ENCODE measurements at regions not wholly inside any gene's neighbourhood (a gene's known extent, or its start where the extent isn't known, plus 50 kb on each side); places are given as distances from the start of the nearest gene placed in this dataset.

DNA sequence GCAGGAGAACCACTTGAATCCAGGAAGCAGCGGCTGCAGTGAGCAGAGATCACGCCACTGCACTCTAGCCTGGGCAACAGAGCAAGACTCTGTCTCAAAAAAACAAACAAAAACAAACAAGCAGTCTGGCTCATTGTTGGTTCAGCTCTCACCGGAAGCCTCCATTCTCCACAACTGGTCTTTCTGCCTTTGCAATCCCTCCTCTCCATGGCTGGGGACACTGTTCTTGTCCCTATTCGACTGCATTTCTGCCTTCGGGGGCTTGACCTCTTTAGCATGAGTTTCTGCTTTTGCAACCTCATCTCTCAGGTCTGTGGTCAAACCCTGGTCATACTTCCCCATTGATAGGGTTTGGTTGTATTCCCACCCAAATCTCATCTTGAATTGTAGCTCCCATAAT is 216.3 kb upstream of the NR5A2 start:
- Histone ChIP-seq H3K4me3 (no peak overlapping the region), H3K4me1 (no peaks in the 10 kb centered on the region), H3K27ac (no peak overlapping the region), H3K9ac (ENCODE audit: low read depth in 2 of 2, low read length in 2 of 2) (no peak overlapping the region), H3K9me3 (no peaks in the 10 kb centered on the region), H3K36me3 (no peaks in the 10 kb centered on the region), H3K27me3 (no peaks in the 10 kb centered on the region)
- intact Hi-C loops (cut with DNase I): no loop called here
- DNase-seq: no peak
- TF ChIP-seq, protein P1, sequence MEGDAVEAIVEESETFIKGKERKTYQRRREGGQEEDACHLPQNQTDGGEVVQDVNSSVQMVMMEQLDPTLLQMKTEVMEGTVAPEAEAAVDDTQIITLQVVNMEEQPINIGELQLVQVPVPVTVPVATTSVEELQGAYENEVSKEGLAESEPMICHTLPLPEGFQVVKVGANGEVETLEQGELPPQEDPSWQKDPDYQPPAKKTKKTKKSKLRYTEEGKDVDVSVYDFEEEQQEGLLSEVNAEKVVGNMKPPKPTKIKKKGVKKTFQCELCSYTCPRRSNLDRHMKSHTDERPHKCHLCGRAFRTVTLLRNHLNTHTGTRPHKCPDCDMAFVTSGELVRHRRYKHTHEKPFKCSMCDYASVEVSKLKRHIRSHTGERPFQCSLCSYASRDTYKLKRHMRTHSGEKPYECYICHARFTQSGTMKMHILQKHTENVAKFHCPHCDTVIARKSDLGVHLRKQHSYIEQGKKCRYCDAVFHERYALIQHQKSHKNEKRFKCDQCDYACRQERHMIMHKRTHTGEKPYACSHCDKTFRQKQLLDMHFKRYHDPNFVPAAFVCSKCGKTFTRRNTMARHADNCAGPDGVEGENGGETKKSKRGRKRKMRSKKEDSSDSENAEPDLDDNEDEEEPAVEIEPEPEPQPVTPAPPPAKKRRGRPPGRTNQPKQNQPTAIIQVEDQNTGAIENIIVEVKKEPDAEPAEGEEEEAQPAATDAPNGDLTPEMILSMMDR (IDR thresholded peaks at IDR 0.05): no peak

GRCh38 chr1:199813198-199813597 is 214.3 kb upstream of the NR5A2 start:
- intact Hi-C loops (cut with DNase I): no loop called here
- TF ChIP-seq, protein P1 (IDR thresholded peaks at IDR 0.05): no peak
- no peak overlapping the region for H3K4me3 ChIP-seq

GRCh38 chr1:199815947-199816346 is 211.6 kb upstream of the NR5A2 start:
- no peaks in the 10 kb centered on the region for H3K9me3 ChIP-seq
- H3K9ac ChIP-seq (ENCODE audit: low read depth in 2 of 2, low read length in 2 of 2): no peak overlapping the region
- no peak overlapping the region for H3K27ac ChIP-seq
- no peaks in the 10 kb centered on the region for H3K36me3 ChIP-seq
- no peak for DNase-seq
- H3K4me1 ChIP-seq: no peaks in the 10 kb centered on the region
- TF ChIP-seq, protein P1 (IDR thresholded peaks at IDR 0.05): no peak
- H3K4me3 ChIP-seq: no peak overlapping the region
- intact Hi-C loops (cut with DNase I): no loop called here
- H3K27me3 ChIP-seq: no peaks in the 10 kb centered on the region

More at GRCh38 chr1:199813198-199813597, 214.3 kb upstream of the NR5A2 start:
- no peak for DNase-seq
- Histone ChIP-seq H3K36me3 (no peaks in the 10 kb centered on the region), H3K4me1 (no peaks in the 10 kb centered on the region), H3K27ac (no peak overlapping the region), H3K9me3 (no peaks in the 10 kb centered on the region), H3K27me3 (no peaks in the 10 kb centered on the region), H3K9ac (ENCODE audit: low read depth in 2 of 2, low read length in 2 of 2) (no peak overlapping the region)

DNA sequence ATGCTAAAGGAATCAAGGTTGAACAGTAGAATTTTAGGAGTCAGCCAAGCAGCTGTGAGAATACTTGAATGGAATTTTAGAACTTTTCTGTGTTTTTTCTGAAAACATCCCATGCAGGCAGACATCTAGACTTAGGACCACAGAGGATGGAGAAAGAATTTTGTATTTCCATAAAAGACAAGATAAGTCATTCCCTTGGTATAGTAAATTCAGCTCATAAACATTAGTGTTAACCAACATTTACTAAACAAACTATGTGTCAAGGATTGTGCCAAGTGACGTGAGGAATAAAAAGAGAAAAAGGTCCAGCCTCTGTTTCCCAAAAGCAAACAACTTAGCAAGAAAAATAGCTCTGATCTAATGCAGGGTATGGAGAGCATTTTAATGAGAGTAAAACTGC is 210.2 kb upstream of the NR5A2 start:
- DNase-seq: no peak
- TF ChIP-seq, protein P1 (IDR thresholded peaks at IDR 0.05): no peak
- no peak overlapping the region for H3K4me3 ChIP-seq
- intact Hi-C loops (cut with DNase I): no loop called here
- no peak overlapping the region for H3K9ac ChIP-seq (ENCODE audit: low read depth in 2 of 2, low read length in 2 of 2)
- H3K4me1 ChIP-seq: no peaks in the 10 kb centered on the region
- H3K9me3 ChIP-seq: no peaks in the 10 kb centered on the region
- H3K27me3 ChIP-seq: no peaks in the 10 kb centered on the region
- H3K36me3 ChIP-seq: no peaks in the 10 kb centered on the region
- no peak overlapping the region for H3K27ac ChIP-seq

DNA sequence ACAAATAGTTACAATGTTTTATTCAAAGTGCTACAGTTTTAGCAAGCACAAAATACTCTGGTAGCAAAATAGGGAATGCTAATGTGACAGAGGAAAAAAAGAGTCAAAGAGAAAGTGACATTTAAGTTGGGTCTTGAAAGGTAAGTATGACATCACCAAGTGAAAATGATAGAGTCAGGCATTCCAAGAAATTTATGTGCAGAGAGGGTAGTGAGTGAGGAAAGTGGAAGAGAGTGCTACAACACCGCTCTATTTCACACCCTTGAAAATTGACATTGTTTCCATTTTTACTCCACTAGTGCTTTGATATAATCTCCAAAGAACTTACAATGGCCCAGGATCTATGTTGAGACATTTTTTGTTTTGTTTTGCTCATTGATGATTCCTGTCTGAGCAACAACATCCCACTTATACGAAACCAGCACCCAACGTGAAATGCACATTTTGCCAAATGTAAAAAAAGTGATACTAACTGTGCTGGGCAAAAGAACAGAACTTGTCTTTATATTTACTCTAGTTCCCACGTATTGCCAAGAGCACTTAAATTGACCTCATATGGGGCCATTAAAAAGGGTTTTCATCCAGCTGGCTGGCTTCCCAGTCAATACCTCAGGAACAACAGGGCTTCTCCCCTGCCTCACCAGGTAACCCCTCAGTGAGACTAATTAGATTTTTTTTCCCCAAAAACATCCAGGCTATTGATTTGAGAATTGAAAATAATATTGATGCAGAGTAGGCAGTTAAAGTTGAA is 206.3 kb upstream of the NR5A2 start:
- Histone ChIP-seq H3K9me3 (no peaks in the 10 kb centered on the region), H3K27me3 (no peaks in the 10 kb centered on the region), H3K36me3 (no peaks in the 10 kb centered on the region), H3K4me3 (no peak overlapping the region), H3K27ac (no peak overlapping the region), H3K4me1 (no peaks in the 10 kb centered on the region), H3K9ac (ENCODE audit: low read depth in 2 of 2, low read length in 2 of 2) (no peak overlapping the region)
- intact Hi-C loops (cut with DNase I): no loop called here
- peak; percentile 25 for DNase-seq
- TF ChIP-seq, protein P1 (IDR thresholded peaks at IDR 0.05): no peak

All from colonic mucosa (tissue), 4 donors.